D721Med (cell line): ENCODE measurements at regions not wholly inside any gene's neighbourhood (a gene's known extent, or its start where the extent isn't known, plus 50 kb on each side); places are given as distances from the start of the nearest gene placed in this dataset.

Experiments used
- DNase-seq: peaks from one replicate; pipeline ENCODE4 v3.0.0; 2011; ENCODE audit warnings: low spot score; ENCODE audit not compliant: insufficient read length
- FAIRE-seq: peaks from 2 replicates; lab custom pipeline; 2011; peaks lifted over from hg19 to GRCh38; lab: Jason Lieb, UNC
- TF ChIP-seq, protein P1 (sequence below): IDR thresholded peaks from 2 replicates; pipeline ENCODE4 v1.5.1; 2012; ENCODE audit warnings: mild to moderate bottlenecking, control low read depth; ENCODE audit not compliant: insufficient read depth; ENCODE audit errors: missing control alignments

DNA sequence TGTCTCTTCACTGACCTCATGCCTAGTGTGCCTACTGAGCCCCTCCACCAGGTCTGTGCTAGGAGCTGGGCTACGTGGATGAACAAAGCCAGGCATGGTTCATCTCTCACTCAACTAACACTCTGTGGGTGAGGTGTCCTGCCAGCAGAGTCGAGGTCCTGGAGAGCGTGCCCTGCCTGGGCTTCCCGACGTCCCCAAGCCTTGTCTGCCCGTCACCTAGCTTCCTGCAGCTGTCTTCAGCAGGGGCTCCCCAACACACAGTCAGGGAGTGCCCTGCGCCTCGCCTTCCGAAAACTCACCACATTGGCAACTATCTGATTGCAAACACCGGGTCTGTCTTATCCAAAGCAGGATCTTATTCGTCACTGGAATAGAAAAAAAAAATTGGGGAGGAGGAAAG lies 167.5 kb upstream of the ZC3H12A start:
- TF ChIP-seq, protein P1, sequence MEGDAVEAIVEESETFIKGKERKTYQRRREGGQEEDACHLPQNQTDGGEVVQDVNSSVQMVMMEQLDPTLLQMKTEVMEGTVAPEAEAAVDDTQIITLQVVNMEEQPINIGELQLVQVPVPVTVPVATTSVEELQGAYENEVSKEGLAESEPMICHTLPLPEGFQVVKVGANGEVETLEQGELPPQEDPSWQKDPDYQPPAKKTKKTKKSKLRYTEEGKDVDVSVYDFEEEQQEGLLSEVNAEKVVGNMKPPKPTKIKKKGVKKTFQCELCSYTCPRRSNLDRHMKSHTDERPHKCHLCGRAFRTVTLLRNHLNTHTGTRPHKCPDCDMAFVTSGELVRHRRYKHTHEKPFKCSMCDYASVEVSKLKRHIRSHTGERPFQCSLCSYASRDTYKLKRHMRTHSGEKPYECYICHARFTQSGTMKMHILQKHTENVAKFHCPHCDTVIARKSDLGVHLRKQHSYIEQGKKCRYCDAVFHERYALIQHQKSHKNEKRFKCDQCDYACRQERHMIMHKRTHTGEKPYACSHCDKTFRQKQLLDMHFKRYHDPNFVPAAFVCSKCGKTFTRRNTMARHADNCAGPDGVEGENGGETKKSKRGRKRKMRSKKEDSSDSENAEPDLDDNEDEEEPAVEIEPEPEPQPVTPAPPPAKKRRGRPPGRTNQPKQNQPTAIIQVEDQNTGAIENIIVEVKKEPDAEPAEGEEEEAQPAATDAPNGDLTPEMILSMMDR, result no peak
- DNase-seq (no peak), FAIRE-seq (no peak)

DNA sequence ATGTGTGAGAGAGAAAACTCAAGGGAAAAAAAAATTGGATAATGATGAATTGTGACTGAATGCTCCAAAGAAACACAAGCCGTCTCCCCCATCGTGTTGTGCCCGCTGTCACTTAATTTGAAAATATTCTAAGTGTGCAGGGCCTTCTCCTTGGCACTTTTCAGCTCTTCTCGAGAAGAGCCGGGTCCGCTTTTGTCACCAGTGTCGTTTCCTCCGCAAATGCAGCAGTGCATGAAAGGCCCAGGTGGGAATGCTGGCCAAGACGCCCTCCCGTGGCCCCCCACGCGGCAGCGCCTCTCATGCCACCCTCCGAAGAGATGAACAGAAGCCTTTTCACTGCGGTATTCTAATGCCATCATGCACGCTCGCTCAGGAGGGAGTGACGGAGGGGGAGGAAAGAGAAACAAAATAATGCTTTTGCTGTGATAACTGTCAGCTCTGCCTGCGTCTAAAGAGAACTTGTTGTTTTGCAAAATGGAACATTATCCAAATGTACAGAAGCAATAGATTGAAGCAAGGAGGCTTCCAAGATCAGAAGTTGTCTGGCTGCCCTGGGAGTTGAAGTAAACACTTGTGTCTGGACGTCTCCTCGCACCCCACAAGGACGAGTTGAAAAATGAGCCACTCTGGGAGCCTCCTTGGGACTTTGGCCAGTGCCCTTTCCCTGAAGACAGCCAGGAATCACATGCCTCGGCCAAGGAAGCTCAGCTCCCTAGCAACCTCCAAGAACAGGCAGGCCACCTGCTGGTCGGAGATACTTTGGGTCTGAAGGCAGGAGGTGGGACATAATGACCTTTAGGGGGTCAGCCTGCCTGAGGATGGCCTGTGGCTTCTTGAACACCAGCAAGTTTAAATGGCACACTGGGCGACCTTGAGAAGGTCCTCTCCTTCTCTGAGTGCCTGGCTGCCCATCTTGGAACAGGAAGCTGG lies 166.1 kb upstream of the ZC3H12A start:
- DNase-seq (no peak), FAIRE-seq (no peak)
- TF ChIP-seq, protein P1, result no peak

GRCh38 chr1:37309574-37309973 lies 164.8 kb upstream of the ZC3H12A start:
- TF ChIP-seq, protein P1, result no peak
- no peak for FAIRE-seq
- no peak for DNase-seq

DNA sequence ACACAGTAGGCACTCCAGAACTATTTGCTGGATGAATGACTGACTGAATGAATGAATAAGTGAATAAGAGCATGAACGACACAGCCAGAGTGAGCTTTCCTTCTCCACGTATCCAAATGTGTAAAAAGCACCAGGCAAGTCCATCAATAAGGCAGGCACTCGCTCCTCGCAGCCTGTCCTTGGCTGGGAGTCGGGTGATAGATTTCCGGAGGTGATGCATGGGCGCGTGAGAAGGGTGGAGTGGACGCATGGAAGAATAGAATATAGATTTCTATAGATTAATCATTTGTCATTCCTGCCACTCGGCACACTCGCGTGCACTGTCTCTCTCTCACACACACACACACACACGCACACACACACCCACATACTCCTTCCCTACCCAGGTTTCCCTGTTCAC lies 164.3 kb upstream of the ZC3H12A start:
- no peak for DNase-seq
- TF ChIP-seq, protein P1, result no peak
- no peak for FAIRE-seq

GRCh38 chr1:37315371-37315846 lies 159.0 kb upstream of the ZC3H12A start:
- DNase-seq (no peak), FAIRE-seq (no peak)
- TF ChIP-seq, protein P1, result no peak

- DNase-seq, result no peak
- TF ChIP-seq, protein P1, result no peak
- no peak for FAIRE-seq
These were observed 156.4 kb upstream of the ZC3H12A start for GRCh38 chr1:37317870-37318467.

DNA sequence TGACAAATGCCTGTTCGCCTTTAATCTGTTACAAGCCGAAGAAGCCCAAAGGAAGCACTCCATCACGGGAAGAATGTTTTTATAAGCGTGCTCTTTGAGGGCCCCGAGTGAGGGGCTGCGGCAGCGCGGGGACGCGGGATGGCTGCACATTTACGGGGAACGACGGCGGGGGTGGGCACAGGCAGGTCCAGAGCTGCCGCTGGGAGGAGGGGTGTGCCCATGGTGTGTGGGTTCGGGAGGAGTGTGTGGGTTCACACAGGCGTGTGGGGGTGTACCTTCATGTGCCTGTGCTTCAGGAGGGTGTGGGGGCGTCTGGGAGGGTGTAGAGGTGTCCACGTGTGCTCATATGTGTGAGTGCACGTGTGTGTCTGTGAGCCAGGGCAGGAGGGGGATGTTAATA lies 155.9 kb upstream of the ZC3H12A start:
- TF ChIP-seq, protein P1, result no peak
- no peak for DNase-seq
- no peak for FAIRE-seq
